Lower leg skin (tissue), 4 donors: ENCODE measurements at regions not wholly inside any gene's neighbourhood (a gene's known extent, or its start where the extent isn't known, plus 50 kb on each side); places are given as distances from the start of the nearest gene placed in this dataset.

ENCODE experiments used
- DNase-seq, 2 donors: peaks; one replicate each; pipeline ENCODE4 v3.0.0-alpha.2; 2019; ENCODE audit warnings: low spot score in 2 of 2
- H3K4me3 ChIP-seq: fragments of 200-600 bp; sonication (generic); 2 replicates; pipeline ENCODE4 v1.5.1; 2017; ENCODE audit warnings: mild to moderate bottlenecking, low read depth; ENCODE audit not compliant: poor library complexity, severe bottlenecking
- CTCF ChIP-seq, 3 donors: fragments of 450-650 bp; IDR thresholded peaks; one replicate each; pipeline ENCODE4 v1.5.1; 2016; ENCODE audit warnings: antibody characterized with exemption in 3 of 3, mild to moderate bottlenecking in 3 of 3, moderate library complexity in 2 of 3
- POLR2A ChIP-seq, 2 donors: fragments of 450-650 bp; IDR thresholded peaks; one replicate each; pipeline ENCODE4 v1.6.1; 2016 to 2017; ENCODE audit warnings: antibody characterized with exemption in 2 of 2, mild to moderate bottlenecking in 1 of 2, moderate library complexity in 1 of 2
- WGBS, 2 donors: methylation state at CpG; one replicate each; pipeline ENCODE4 v1.1.5; 2018; 5-methylcytosine and 5-hydroxymethylcytosine counted together
- intact Hi-C: fragments of 100-400 bp; cut with DNase I; formaldehyde crosslinking; loops from one replicate; pipeline ENCODE4 v1.15.0; 2023; ENCODE audit warnings: low total_unique reads

GRCh38 chr11:97977726-97978125 lies 1043.0 kb upstream of the CNTN5 start:
- intact Hi-C loops, result no loop called here
- 79 to 81% methylated on average over 1 of the region's 1 CpG for WGBS, 2 donors
- DNase-seq, result no peak
- TF ChIP-seq CTCF (IDR thresholded peaks at IDR 0.05), result no peak
- TF ChIP-seq POLR2A (IDR thresholded peaks at IDR 0.05), result no peak
- H3K4me3 ChIP-seq, result no peak overlapping the region

GRCh38 chr11:97979741-97980140 lies 1041.0 kb upstream of the CNTN5 start:
- WGBS, 2 donors, result 88 to 92% methylated on average over 2 of the region's 2 CpGs
- no peak overlapping the region for H3K4me3 ChIP-seq
- intact Hi-C loops, result no loop called here
- no peak for DNase-seq
- TF ChIP-seq POLR2A (IDR thresholded peaks at IDR 0.05), result no peak
- TF ChIP-seq CTCF (IDR thresholded peaks at IDR 0.05), result no peak

- intact Hi-C loops, result no loop called here
- 89 to 93% methylated on average over 6 of the region's 6 CpGs for WGBS, 2 donors
- DNase-seq, result no peak
- no peak overlapping the region for H3K4me3 ChIP-seq
- TF ChIP-seq POLR2A (IDR thresholded peaks at IDR 0.05), result no peak
- no peak for TF ChIP-seq CTCF (IDR thresholded peaks at IDR 0.05)
Measured at GRCh38 chr11:97982512-97982911, 1038.2 kb upstream of the CNTN5 start.

- TF ChIP-seq CTCF (IDR thresholded peaks at IDR 0.05) (no peak), POLR2A (IDR thresholded peaks at IDR 0.05) (no peak)
- intact Hi-C loops, result no loop called here
- DNase-seq, result no peak
- H3K4me3 ChIP-seq, result no peak overlapping the region
- WGBS, 2 donors, result 94 to 97% methylated on average over 2 of the region's 2 CpGs
Measured at GRCh38 chr11:97989121-97989520, 1031.6 kb upstream of the CNTN5 start.

GRCh38 chr11:97990162-97990920 lies 1030.4 kb upstream of the CNTN5 start:
- WGBS, 2 donors, result 24 to 29% methylated on average over 4 of the region's 4 CpGs
- intact Hi-C loops, result no loop called here
- TF ChIP-seq CTCF (IDR thresholded peaks at IDR 0.05) (no peak), POLR2A (IDR thresholded peaks at IDR 0.05) (no peak)

GRCh38 chr11:97993562-97993961 lies 1027.2 kb upstream of the CNTN5 start:
- TF ChIP-seq CTCF (IDR thresholded peaks at IDR 0.05), result no peak
- no peak for TF ChIP-seq POLR2A (IDR thresholded peaks at IDR 0.05)
- 85 to 89% methylated on average over 4 of the region's 4 CpGs for WGBS, 2 donors
- no peak for DNase-seq
- H3K4me3 ChIP-seq, result no peak overlapping the region
- intact Hi-C loops, result no loop called here

More at GRCh38 chr11:97990162-97990920, 1030.4 kb upstream of the CNTN5 start:
- DNase-seq, result no peak
- no peak overlapping the region for H3K4me3 ChIP-seq
